Breast epithelium (tissue), 4 donors: ENCODE measurements at regions not wholly inside any gene's neighbourhood (a gene's known extent, or its start where the extent isn't known, plus 50 kb on each side); places are given as distances from the start of the nearest gene placed in this dataset.
"Not testable (repeated sequence)": the region's sequence is repeated elsewhere in the genome, so short reads cannot be mapped to it uniquely, and the experiment has no call there.

Experiments used
- DNase-seq, 2 donors: peaks; one replicate each; pipeline ENCODE4 v3.0.0-alpha.2; 2019; ENCODE audit warnings: low spot score in 2 of 2
- H3K27ac ChIP-seq, 2 donors: fragments of 200-600 bp; sonication (generic) in 1 of 2; one replicate each; pipeline ENCODE4 v1.5.1; 2016 to 2019; ENCODE audit warnings: mild to moderate bottlenecking in 1 of 2
- H3K27me3 ChIP-seq, 2 donors: fragments of 200-600 bp; sonication (generic) in 1 of 2; one replicate each; pipeline versions ENCODE4 v1.5.1 to v1.6.0; 2017 to 2019; ENCODE audit warnings: control low read depth in 1 of 2, mild to moderate bottlenecking in 1 of 2
- H3K36me3 ChIP-seq: fragments of 200-600 bp; one replicate; pipeline ENCODE4 v1.5.1; 2019
- H3K4me1 ChIP-seq, 2 donors: fragments of 200-600 bp; sonication (generic); one replicate each; pipeline ENCODE4 v1.5.1; 2016 to 2019; ENCODE audit warnings: control low read depth in 1 of 2
- H3K4me3 ChIP-seq, 3 donors: fragments of 200-600 bp; sonication (generic); 1 replicate in 2 of 3; 2 replicates in 1 of 3; pipeline ENCODE4 v1.5.1; 2016 to 2019; ENCODE audit warnings: mild to moderate bottlenecking in 3 of 3, moderate library complexity in 2 of 3
- H3K9me3 ChIP-seq, 2 donors: fragments of 200-600 bp; sonication (generic) in 1 of 2; one replicate each; pipeline ENCODE4 v1.5.1; 2016 to 2019; ENCODE audit warnings: control low read depth in 1 of 2
- POLR2A ChIP-seq: fragments of 450-650 bp; IDR thresholded peaks from one replicate; pipeline ENCODE4 v1.6.1; 2016; ENCODE audit warnings: antibody characterized with exemption, mild to moderate bottlenecking, moderate library complexity
- POLR2AphosphoS5 ChIP-seq, 3 donors: sonication (generic); formaldehyde crosslinking; IDR thresholded peaks; one replicate each; pipeline ENCODE4 v1.6.1; 2017; ENCODE audit warnings: antibody characterized with exemption in 3 of 3
- intact Hi-C: fragments of 100-400 bp; cut with DNase I; formaldehyde crosslinking; loops from one replicate; pipeline ENCODE4 v1.15.1; 2023; ENCODE audit warnings: low total_unique reads
- TF ChIP-seq, protein P1 (sequence below), 3 donors: fragments of 450-650 bp; IDR thresholded peaks; one replicate each; pipeline ENCODE4 v1.5.1; 2016 to 2017; ENCODE audit warnings: antibody characterized with exemption in 3 of 3, mild to moderate bottlenecking in 3 of 3, moderate library complexity in 3 of 3

DNA sequence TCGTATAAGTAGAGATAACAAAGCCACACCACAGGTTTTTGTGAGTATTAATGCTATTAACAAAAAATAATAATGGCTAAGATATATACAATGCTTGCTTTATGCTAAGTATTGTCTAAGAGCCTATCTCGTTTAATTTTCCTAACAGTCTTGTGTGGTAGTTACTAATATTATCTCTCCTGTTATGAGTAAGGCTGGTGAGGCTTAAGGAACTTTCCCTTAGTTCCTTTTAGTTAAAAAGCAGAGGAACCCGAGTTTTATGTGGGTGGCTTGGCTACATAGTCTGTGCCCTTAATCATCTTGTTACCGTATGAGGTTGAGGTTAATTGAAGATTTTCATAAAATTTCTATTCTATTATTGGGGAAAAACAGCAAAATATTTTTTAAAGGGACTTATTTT lies 218.4 kb downstream of the SOX2 start:
- H3K27me3 ChIP-seq = no peaks in the 10 kb centered on the region
- no peaks in the 10 kb centered on the region for H3K36me3 ChIP-seq
- DNase-seq = no peak
- no peaks in the 10 kb centered on the region for H3K4me1 ChIP-seq
- intact Hi-C loops = no loop called here
- no peak overlapping the region for H3K27ac ChIP-seq
- TF ChIP-seq, protein P1, sequence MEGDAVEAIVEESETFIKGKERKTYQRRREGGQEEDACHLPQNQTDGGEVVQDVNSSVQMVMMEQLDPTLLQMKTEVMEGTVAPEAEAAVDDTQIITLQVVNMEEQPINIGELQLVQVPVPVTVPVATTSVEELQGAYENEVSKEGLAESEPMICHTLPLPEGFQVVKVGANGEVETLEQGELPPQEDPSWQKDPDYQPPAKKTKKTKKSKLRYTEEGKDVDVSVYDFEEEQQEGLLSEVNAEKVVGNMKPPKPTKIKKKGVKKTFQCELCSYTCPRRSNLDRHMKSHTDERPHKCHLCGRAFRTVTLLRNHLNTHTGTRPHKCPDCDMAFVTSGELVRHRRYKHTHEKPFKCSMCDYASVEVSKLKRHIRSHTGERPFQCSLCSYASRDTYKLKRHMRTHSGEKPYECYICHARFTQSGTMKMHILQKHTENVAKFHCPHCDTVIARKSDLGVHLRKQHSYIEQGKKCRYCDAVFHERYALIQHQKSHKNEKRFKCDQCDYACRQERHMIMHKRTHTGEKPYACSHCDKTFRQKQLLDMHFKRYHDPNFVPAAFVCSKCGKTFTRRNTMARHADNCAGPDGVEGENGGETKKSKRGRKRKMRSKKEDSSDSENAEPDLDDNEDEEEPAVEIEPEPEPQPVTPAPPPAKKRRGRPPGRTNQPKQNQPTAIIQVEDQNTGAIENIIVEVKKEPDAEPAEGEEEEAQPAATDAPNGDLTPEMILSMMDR (IDR thresholded peaks at IDR 0.05) = no peak
- no peak for TF ChIP-seq POLR2A
- TF ChIP-seq POLR2AphosphoS5 (IDR thresholded peaks at IDR 0.05) = no peak
- peaks cover 3 to 14% of the 10 kb centered on the region in 2 donors for H3K9me3 ChIP-seq
- no peak overlapping the region for H3K4me3 ChIP-seq

DNA sequence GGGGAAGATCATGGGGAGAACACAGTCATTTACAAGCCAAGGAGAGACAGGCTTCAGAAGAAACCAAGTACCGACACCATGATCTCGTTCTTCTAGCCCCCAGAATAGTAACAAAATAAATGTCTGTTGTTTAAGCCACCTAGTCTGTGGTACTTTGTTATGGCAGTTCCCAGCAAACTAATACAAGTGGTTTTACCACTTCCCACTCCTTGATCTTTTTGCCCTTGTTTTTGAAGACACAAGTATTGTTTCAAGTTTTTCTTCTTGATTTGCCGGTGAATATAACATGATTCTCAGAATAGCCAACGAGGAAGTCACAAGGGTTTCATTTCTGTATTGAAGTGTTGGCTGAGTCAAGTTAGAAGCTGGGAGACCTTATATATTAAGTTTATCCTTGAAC lies 220.3 kb downstream of the SOX2 start:
- Histone ChIP-seq H3K36me3 (no peaks in the 10 kb centered on the region), H3K9me3 (peaks cover 0 to 5% of the 10 kb centered on the region in 2 donors), H3K4me3 (no peak overlapping the region), H3K27me3 (no peaks in the 10 kb centered on the region), H3K27ac (no peak overlapping the region), H3K4me1 (no peaks in the 10 kb centered on the region)
- intact Hi-C loops = no loop called here
- TF ChIP-seq, protein P1 (IDR thresholded peaks at IDR 0.05) = no peak
- TF ChIP-seq POLR2A (no peak), POLR2AphosphoS5 (IDR thresholded peaks at IDR 0.05) (no peak)
- DNase-seq = no peak

DNA sequence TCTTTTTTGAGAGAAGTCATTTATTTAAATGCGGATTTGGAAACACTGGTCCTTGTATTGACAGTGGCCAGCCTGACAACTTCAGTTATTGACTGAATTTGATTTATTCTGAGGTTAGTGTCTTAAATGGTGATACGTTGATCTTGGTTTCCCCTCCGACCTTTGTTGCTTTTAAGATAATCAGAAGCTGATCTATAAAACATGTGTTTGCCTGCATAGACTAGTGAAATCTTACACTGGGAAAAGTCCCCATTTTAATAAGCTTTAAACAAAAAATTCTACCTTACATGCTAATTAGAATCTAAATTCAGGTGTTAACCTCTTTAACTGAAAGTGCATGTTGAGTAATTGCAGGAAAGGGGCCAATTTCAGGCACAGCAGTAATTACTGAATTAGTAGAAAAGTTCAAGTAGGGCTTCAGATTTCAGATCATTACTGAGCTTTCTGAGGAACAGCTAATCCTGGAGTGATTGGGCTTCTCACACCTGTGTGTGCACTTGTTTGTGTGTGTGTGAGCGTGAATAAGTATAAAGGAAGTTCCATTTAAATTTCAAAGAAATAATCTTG lies 221.4 kb downstream of the SOX2 start:
- H3K4me1 ChIP-seq = no peaks in the 10 kb centered on the region

DNA sequence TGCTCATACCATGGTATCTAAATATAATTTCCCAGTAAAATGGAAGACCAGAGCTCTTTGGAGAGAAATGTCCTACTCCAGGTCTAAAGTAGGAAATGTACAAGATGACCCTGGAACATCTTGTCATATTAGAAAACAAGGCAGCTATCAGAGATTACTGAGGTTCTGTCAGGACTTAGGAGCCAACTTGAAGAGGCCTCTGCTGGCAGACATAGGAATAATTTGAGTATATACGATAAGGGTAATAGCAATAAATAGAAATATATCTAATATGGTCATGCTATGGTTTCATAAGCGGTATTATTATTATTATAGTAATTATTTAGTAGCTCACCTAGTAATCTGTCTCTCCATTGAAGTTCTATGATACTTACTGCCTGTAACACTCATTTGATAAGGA lies 224.2 kb downstream of the SOX2 start:
- no peaks in the 10 kb centered on the region for H3K9me3 ChIP-seq
- no peak for DNase-seq
- TF ChIP-seq POLR2A (no peak), POLR2AphosphoS5 (IDR thresholded peaks at IDR 0.05) (no peak)
- TF ChIP-seq, protein P1 (IDR thresholded peaks at IDR 0.05) = no peak
- no peaks in the 10 kb centered on the region for H3K27me3 ChIP-seq
- intact Hi-C loops = no loop called here
- no peak overlapping the region for H3K27ac ChIP-seq
- no peaks in the 10 kb centered on the region for H3K4me1 ChIP-seq
- no peak overlapping the region for H3K4me3 ChIP-seq
- H3K36me3 ChIP-seq = no peaks in the 10 kb centered on the region

More for the DNA sequence above, 221.4 kb downstream of the SOX2 start:
- intact Hi-C loops = no loop called here
- H3K27ac ChIP-seq = no peak overlapping the region
- H3K36me3 ChIP-seq = no peaks in the 10 kb centered on the region
- H3K27me3 ChIP-seq = no peaks in the 10 kb centered on the region
- DNase-seq = no peak
- no peak overlapping the region for H3K4me3 ChIP-seq
- TF ChIP-seq POLR2AphosphoS5 (IDR thresholded peaks at IDR 0.05) = no peak
- TF ChIP-seq POLR2A = no peak
- TF ChIP-seq, protein P1 (IDR thresholded peaks at IDR 0.05) = no peak
- peaks cover 0 to 5% of the 10 kb centered on the region in 2 donors for H3K9me3 ChIP-seq

DNA sequence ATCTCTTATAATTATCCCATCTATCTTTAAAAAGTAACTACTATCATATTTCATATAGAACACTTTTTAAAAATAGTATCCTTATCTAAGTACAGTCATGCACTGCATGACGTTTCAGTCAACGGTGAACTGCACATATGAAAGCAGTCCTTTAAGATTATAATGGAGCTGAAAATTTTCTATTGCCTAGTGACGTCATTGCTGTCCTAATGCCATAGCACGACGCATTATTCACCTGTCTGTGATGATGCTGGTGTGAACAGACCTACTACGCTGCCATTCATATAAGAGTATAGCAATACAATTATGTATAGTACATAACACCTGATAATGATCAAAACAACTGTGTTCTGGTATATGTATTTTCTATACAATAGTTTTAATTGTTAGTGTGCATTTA lies 225.0 kb downstream of the SOX2 start:
- no peak for TF ChIP-seq POLR2A
- TF ChIP-seq, protein P1 (IDR thresholded peaks at IDR 0.05) = no peak
- TF ChIP-seq POLR2AphosphoS5 (IDR thresholded peaks at IDR 0.05) = no peak
- H3K4me3 ChIP-seq = no peak overlapping the region
- intact Hi-C loops = no loop called here
- H3K9me3 ChIP-seq = no peaks in the 10 kb centered on the region
- no peaks in the 10 kb centered on the region for H3K36me3 ChIP-seq
- no peak overlapping the region for H3K27ac ChIP-seq
- DNase-seq = no peak
- H3K27me3 ChIP-seq = no peaks in the 10 kb centered on the region
- no peaks in the 10 kb centered on the region for H3K4me1 ChIP-seq

DNA sequence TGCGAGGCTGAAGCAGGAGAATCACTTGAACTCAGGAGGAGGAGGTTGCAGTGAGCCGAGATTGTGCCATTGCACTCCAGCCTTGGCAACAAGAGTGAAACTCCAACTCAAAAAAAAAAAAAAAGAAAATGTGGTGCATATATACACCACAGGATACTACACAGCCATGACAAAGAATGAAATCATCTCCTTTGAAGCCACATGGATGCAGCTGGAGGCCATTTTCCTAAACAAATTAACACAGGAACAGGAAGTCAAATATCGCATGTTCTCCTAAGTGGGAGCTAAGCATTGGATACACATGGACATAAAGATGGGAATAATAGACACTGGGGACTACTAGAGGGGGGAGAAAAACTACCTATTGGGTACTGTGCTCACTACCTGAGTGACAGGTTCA lies 226.9 kb downstream of the SOX2 start:
- H3K9me3 ChIP-seq, intact Hi-C loops, H3K4me3 ChIP-seq, DNase-seq, H3K4me1 ChIP-seq, H3K27me3 ChIP-seq, H3K27ac ChIP-seq, H3K36me3 ChIP-seq: not testable (repeated sequence)
